GM21367 (cell line): ENCODE measurements at regions not wholly inside any gene's neighbourhood (a gene's known extent, or its start where the extent isn't known, plus 50 kb on each side); places are given as distances from the start of the nearest gene placed in this dataset.
"Not testable (repeated sequence)": the region's sequence is repeated elsewhere in the genome, so short reads cannot be mapped to it uniquely, and the experiment has no call there.

Source experiments
- ATAC-seq: cut with Tn5 transposase; IDR thresholded peaks from one replicate; pipeline ENCODE4 v1.9.1; 2021; ENCODE audit not compliant: unreplicated experiment

GRCh38 chr5:63228154-63228553 is 649.5 kb downstream of the LRRC70 start:
- ATAC-seq, result no peak

GRCh38 chr5:63220244-63220643 is 641.6 kb downstream of the LRRC70 start:
- no peak for ATAC-seq

GRCh38 chr5:63217422-63217821 is 638.8 kb downstream of the LRRC70 start:
- no peak for ATAC-seq

GRCh38 chr5:63213256-63213655 is 634.6 kb downstream of the LRRC70 start:
- no peak for ATAC-seq

GRCh38 chr5:63211448-63212132 is 633.0 kb downstream of the LRRC70 start:
- ATAC-seq, result no peak

- ATAC-seq, result no peak
These were observed 627.4 kb downstream of the LRRC70 start for GRCh38 chr5:63205976-63206375.

GRCh38 chr5:63201738-63202137 is 623.1 kb downstream of the LRRC70 start:
- ATAC-seq, result no peak

- no peak for ATAC-seq
These were observed 615.5 kb downstream of the LRRC70 start for GRCh38 chr5:63194126-63194525.

- not testable (repeated sequence) for ATAC-seq
These were observed 601.6 kb downstream of the LRRC70 start for GRCh38 chr5:63180190-63180589.

GRCh38 chr5:63175850-63176249 is 597.2 kb downstream of the LRRC70 start:
- ATAC-seq, result no peak

GRCh38 chr5:63170486-63170885 is 591.9 kb downstream of the LRRC70 start:
- ATAC-seq, result no peak

GRCh38 chr5:63164838-63165535 is 586.4 kb downstream of the LRRC70 start:
- no peak for ATAC-seq

- ATAC-seq, result no peak
These were observed 585.7 kb downstream of the LRRC70 start for GRCh38 chr5:63164339-63164738.

- ATAC-seq, result no peak
These were observed 576.7 kb downstream of the LRRC70 start for GRCh38 chr5:63155310-63155631.

- no peak for ATAC-seq
These were observed 576.1 kb downstream of the LRRC70 start for GRCh38 chr5:63154476-63155309.

GRCh38 chr5:63152871-63153270 is 574.3 kb downstream of the LRRC70 start:
- ATAC-seq, result no peak

GRCh38 chr5:63145167-63145566 is 566.5 kb downstream of the LRRC70 start:
- no peak for ATAC-seq

- no peak for ATAC-seq
These were observed 563.0 kb downstream of the LRRC70 start for GRCh38 chr5:63141591-63141990.

- ATAC-seq, result no peak
These were observed 556.7 kb downstream of the LRRC70 start for GRCh38 chr5:63135291-63135690.

- no peak for ATAC-seq
These were observed 553.1 kb downstream of the LRRC70 start for GRCh38 chr5:63131626-63132285.

- ATAC-seq, result no peak
These were observed 550.1 kb downstream of the LRRC70 start for GRCh38 chr5:63128761-63129160.
